ENCODE measurements at regions not wholly inside any gene's neighbourhood (a gene's known extent, or its start where the extent isn't known, plus 50 kb on each side); places are given as distances from the start of the nearest gene placed in this dataset.
"Not testable (repeated sequence)": the region's sequence is repeated elsewhere in the genome, so short reads cannot be mapped to it uniquely, and the experiment has no call there.

- DNase-seq (ENCODE audit: missing footprints) = no peak
- intact Hi-C loops (cut with DNase I) = no loop called here
Observed at GRCh38 chr5:17326600-17327037, 109.2 kb downstream of the BASP1 start.

GRCh38 chr5:17327048-17327625, 109.7 kb downstream of the BASP1 start:
- DNase-seq (ENCODE audit: missing footprints) (no peak), ATAC-seq (no peak)
- intact Hi-C loops (cut with DNase I) = no loop called here

More at GRCh38 chr5:17326600-17327037, 109.2 kb downstream of the BASP1 start:
- no peak for ATAC-seq

GRCh38 chr5:17329571-17329970, 112.1 kb downstream of the BASP1 start:
- intact Hi-C loops (cut with DNase I) = no loop called here
- ATAC-seq (no peak), DNase-seq (ENCODE audit: missing footprints) (no peak)

GRCh38 chr5:17330386-17330785, 113.0 kb downstream of the BASP1 start:
- intact Hi-C loops (cut with DNase I) = no loop called here
- no peak for DNase-seq (ENCODE audit: missing footprints)
- no peak for ATAC-seq

GRCh38 chr5:17331651-17332050, 114.2 kb downstream of the BASP1 start:
- intact Hi-C loops (cut with DNase I) = no loop called here
- DNase-seq (ENCODE audit: missing footprints) (no peak), ATAC-seq (no peak)

- ATAC-seq (no peak), DNase-seq (ENCODE audit: missing footprints) (no peak)
- intact Hi-C loops (cut with DNase I) = no loop called here
Observed at GRCh38 chr5:17333755-17334154, 116.3 kb downstream of the BASP1 start.

- intact Hi-C loops (cut with DNase I) = no loop called here
- no peak for ATAC-seq
- no peak for DNase-seq (ENCODE audit: missing footprints)
Observed at GRCh38 chr5:17336054-17336453, 118.6 kb downstream of the BASP1 start.

- DNase-seq (ENCODE audit: missing footprints); ATAC-seq; intact Hi-C loops (cut with DNase I): not testable (repeated sequence)
Observed at GRCh38 chr5:17336723-17337122, 119.3 kb downstream of the BASP1 start.

- no peak for ATAC-seq
- no peak for DNase-seq (ENCODE audit: missing footprints)
- intact Hi-C loops (cut with DNase I) = no loop called here
Observed at GRCh38 chr5:17339841-17340240, 122.4 kb downstream of the BASP1 start.

- no peak for ATAC-seq
- DNase-seq (ENCODE audit: missing footprints) = no peak
- intact Hi-C loops (cut with DNase I) = no loop called here
Observed at GRCh38 chr5:17340379-17340778, 122.9 kb downstream of the BASP1 start.

- no peak for DNase-seq (ENCODE audit: missing footprints)
- ATAC-seq = no peak
- intact Hi-C loops (cut with DNase I) = no loop called here
Observed at GRCh38 chr5:17340819-17341218, 123.4 kb downstream of the BASP1 start.

GRCh38 chr5:17343675-17344074, 126.2 kb downstream of the BASP1 start:
- DNase-seq (ENCODE audit: missing footprints) (no peak), ATAC-seq (no peak)
- intact Hi-C loops (cut with DNase I) = no loop called here

GRCh38 chr5:17346811-17347210, 129.4 kb downstream of the BASP1 start:
- intact Hi-C loops (cut with DNase I) = no loop called here
- no peak for DNase-seq (ENCODE audit: missing footprints)
- ATAC-seq = no peak

- DNase-seq (ENCODE audit: missing footprints) (no peak), ATAC-seq (no peak)
- intact Hi-C loops (cut with DNase I) = no loop called here
Observed at GRCh38 chr5:17352223-17352622, 134.8 kb downstream of the BASP1 start.

- intact Hi-C loops (cut with DNase I) = no loop called here
- no peak for ATAC-seq
- no peak for DNase-seq (ENCODE audit: missing footprints)
Observed at GRCh38 chr5:17354265-17354664, 136.8 kb downstream of the BASP1 start.

GRCh38 chr5:17355586-17356346, 138.3 kb downstream of the BASP1 start:
- intact Hi-C loops (cut with DNase I) = no loop called here

GRCh38 chr5:17356551-17356950, 139.1 kb downstream of the BASP1 start:
- intact Hi-C loops (cut with DNase I) = no loop called here
- DNase-seq (ENCODE audit: missing footprints) (no peak), ATAC-seq (no peak)

More at GRCh38 chr5:17355586-17356346, 138.3 kb downstream of the BASP1 start:
- no peak for ATAC-seq
- DNase-seq (ENCODE audit: missing footprints) = no peak

GRCh38 chr5:17357504-17357903, 140.1 kb downstream of the BASP1 start:
- no peak for DNase-seq (ENCODE audit: missing footprints)

GRCh38 chr5:17358031-17358430, 140.0 kb upstream of the TAF11L2 start:
- intact Hi-C loops (cut with DNase I) = no loop called here
- ATAC-seq = no peak
- DNase-seq (ENCODE audit: missing footprints) = no peak

More at GRCh38 chr5:17357504-17357903, 140.1 kb downstream of the BASP1 start:
- intact Hi-C loops (cut with DNase I) = no loop called here
- ATAC-seq = no peak

- ATAC-seq = no peak
- DNase-seq (ENCODE audit: missing footprints) = no peak
- intact Hi-C loops (cut with DNase I) = no loop called here
Observed at GRCh38 chr5:17359451-17360011, 138.5 kb upstream of the TAF11L2 start.
